WTC11 (cell line): ENCODE measurements at regions not wholly inside any gene's neighbourhood (a gene's known extent, or its start where the extent isn't known, plus 50 kb on each side); places are given as distances from the start of the nearest gene placed in this dataset.

ENCODE experiments used
- ATAC-seq: fragments of 200-7000 bp; cut with Tn5 transposase; 2 replicates; pipeline ENCODE4 v1.10.0; 2021; ENCODE audit warnings: mild to moderate bottlenecking, moderate library complexity
- CTCF ChIA-PET: fragments of 300-600 bp; sonication (Branson Sonifier 250); formaldehyde crosslinking; loops from one replicate; lab custom pipeline; 2021; ENCODE audit warnings: antibody characterized with exemption; lab: Charles Lee
- POLR2A ChIA-PET: fragments of 350-600 bp; sonication (Branson Sonifier 250); formaldehyde crosslinking; loops from one replicate; lab custom pipeline; 2021; ENCODE audit warnings: antibody characterized with exemption; lab: Charles Lee
- DNase-seq: peaks from one replicate; pipeline ENCODE4 v3.0.0; 2021; ENCODE audit warnings: low spot score
- H3K27ac Mint-ChIP-seq: 2 replicates; pipeline ENCODE4 v1.8.0; 2021; ENCODE audit warnings: mixed read lengths
- H3K27me3 Mint-ChIP-seq: 2 replicates; pipeline ENCODE4 v1.8.0; 2021; ENCODE audit warnings: low read depth, mild to moderate bottlenecking, moderate library complexity, mixed read lengths
- H3K36me3 Mint-ChIP-seq: 2 replicates; pipeline ENCODE4 v1.8.0; 2021; ENCODE audit warnings: mixed read lengths
- H3K4me1 Mint-ChIP-seq: 2 replicates; pipeline ENCODE4 v1.8.0; 2022; ENCODE audit warnings: mixed read lengths
- H3K4me3 Mint-ChIP-seq: 2 replicates; pipeline ENCODE4 v1.8.0; 2021; ENCODE audit warnings: mild to moderate bottlenecking, moderate library complexity, mixed read lengths
- H3K9me3 Mint-ChIP-seq: 2 replicates; pipeline ENCODE4 v1.8.0; 2021; ENCODE audit warnings: mixed read lengths
- ESRRA ChIP-seq: sonication (generic); formaldehyde crosslinking; IDR thresholded peaks from 2 replicates; pipeline ENCODE4 v1.8.1; 2022; ENCODE audit warnings: mild to moderate bottlenecking, missing genetic modification reagents, borderline replicate concordance
- FOXK1 ChIP-seq: sonication (generic); formaldehyde crosslinking; IDR thresholded peaks from 2 replicates; pipeline ENCODE4 v1.8.0; 2022; ENCODE audit warnings: mild to moderate bottlenecking, moderate library complexity, missing genetic modification reagents
- GTF2I ChIP-seq: fragments of 250-450 bp; sonication (Bioruptor Pico); conservative IDR thresholded peaks from 2 replicates; pipeline ENCODE4 v1.4.0; 2021; ENCODE audit warnings: mild to moderate bottlenecking
- HMGA2 ChIP-seq: fragments of 250-450 bp; sonication (Bioruptor Pico); IDR thresholded peaks from 2 replicates; pipeline ENCODE4 v1.4.0; 2021; ENCODE audit warnings: mild to moderate bottlenecking, moderate library complexity
- JAZF1 ChIP-seq: fragments of 250-450 bp; sonication (Bioruptor Pico); IDR thresholded peaks from 2 replicates; pipeline ENCODE4 v1.9.0; 2021; ENCODE audit warnings: moderate library complexity, mild to moderate bottlenecking, inconsistent platforms
- NFYB ChIP-seq: sonication (generic); formaldehyde crosslinking; conservative IDR thresholded peaks from 2 replicates; pipeline ENCODE4 v1.8.0; 2022; ENCODE audit warnings: low read depth, missing genetic modification reagents
- OVOL2 ChIP-seq: fragments of 250-450 bp; sonication (Bioruptor Pico); IDR thresholded peaks from 2 replicates; pipeline ENCODE4 v1.9.0; 2021; ENCODE audit warnings: mild to moderate bottlenecking, borderline replicate concordance
- PRDM15 ChIP-seq: sonication (generic); formaldehyde crosslinking; IDR thresholded peaks from 2 replicates; pipeline ENCODE4 v1.8.0; 2022; ENCODE audit warnings: missing genetic modification reagents
- PREB ChIP-seq: sonication (generic); formaldehyde crosslinking; IDR thresholded peaks from 2 replicates; pipeline ENCODE4 v1.8.1; 2022; ENCODE audit warnings: mild to moderate bottlenecking, missing genetic modification reagents, moderate library complexity, borderline replicate concordance
- SMAD3 ChIP-seq: sonication (generic); formaldehyde crosslinking; IDR thresholded peaks from 2 replicates; pipeline ENCODE4 v1.8.0; 2022; ENCODE audit warnings: missing genetic modification reagents, mild to moderate bottlenecking, borderline replicate concordance
- TP53 ChIP-seq: sonication (generic); formaldehyde crosslinking; IDR thresholded peaks from 2 replicates; pipeline ENCODE4 v1.8.1; 2023; ENCODE audit warnings: mild to moderate bottlenecking, missing genetic modification reagents
- ZNF396 ChIP-seq: fragments of 250-450 bp; sonication (Bioruptor Pico); IDR thresholded peaks from 2 replicates; pipeline ENCODE4 v1.8.0; 2021; ENCODE audit warnings: mild to moderate bottlenecking, moderate library complexity, borderline replicate concordance
- TF ChIP-seq, protein P1 (sequence below): fragments of 250-450 bp; sonication (Bioruptor Pico); IDR thresholded peaks from 2 replicates; pipeline ENCODE4 v1.9.0; 2021; ENCODE audit warnings: mild to moderate bottlenecking
- TF ChIP-seq, protein P2 (sequence below): sonication (generic); formaldehyde crosslinking; IDR thresholded peaks from 2 replicates; pipeline ENCODE4 v1.8.1; 2023; ENCODE audit warnings: mild to moderate bottlenecking, missing genetic modification reagents, moderate library complexity
- TF ChIP-seq, protein P3 (sequence below): sonication (generic); formaldehyde crosslinking; conservative IDR thresholded peaks from 2 replicates; pipeline ENCODE4 v1.8.1; 2022; ENCODE audit warnings: mild to moderate bottlenecking, missing genetic modification reagents

DNA sequence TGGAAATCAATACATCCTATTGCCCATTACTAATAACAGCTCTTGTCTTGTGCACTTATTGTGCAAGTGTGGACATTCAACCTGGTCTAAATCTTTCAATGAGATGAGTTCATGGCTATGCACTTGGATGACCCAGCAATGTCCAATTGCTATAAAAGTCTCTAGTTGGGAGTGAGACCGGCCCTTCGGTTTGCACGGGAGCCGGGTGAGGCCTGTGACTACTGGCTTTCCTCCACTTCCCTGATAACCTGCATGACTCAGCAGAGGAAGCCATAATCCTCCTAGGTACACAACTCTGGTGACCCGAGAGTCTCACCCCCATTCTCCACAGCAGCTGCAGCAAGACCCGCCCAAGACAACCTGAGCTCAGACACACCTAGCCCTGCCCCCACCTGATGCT, 135.9 kb upstream of the PAX6 start (continued):
- no peak for TF ChIP-seq PRDM15 (CRISPR knock-in tag)
- no peak for TF ChIP-seq OVOL2 (CRISPR knock-in tag)
- no peak for TF ChIP-seq SMAD3
- TF ChIP-seq, protein P1, sequence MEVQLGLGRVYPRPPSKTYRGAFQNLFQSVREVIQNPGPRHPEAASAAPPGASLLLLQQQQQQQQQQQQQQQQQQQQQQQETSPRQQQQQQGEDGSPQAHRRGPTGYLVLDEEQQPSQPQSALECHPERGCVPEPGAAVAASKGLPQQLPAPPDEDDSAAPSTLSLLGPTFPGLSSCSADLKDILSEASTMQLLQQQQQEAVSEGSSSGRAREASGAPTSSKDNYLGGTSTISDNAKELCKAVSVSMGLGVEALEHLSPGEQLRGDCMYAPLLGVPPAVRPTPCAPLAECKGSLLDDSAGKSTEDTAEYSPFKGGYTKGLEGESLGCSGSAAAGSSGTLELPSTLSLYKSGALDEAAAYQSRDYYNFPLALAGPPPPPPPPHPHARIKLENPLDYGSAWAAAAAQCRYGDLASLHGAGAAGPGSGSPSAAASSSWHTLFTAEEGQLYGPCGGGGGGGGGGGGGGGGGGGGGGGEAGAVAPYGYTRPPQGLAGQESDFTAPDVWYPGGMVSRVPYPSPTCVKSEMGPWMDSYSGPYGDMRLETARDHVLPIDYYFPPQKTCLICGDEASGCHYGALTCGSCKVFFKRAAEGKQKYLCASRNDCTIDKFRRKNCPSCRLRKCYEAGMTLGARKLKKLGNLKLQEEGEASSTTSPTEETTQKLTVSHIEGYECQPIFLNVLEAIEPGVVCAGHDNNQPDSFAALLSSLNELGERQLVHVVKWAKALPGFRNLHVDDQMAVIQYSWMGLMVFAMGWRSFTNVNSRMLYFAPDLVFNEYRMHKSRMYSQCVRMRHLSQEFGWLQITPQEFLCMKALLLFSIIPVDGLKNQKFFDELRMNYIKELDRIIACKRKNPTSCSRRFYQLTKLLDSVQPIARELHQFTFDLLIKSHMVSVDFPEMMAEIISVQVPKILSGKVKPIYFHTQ (CRISPR knock-in tag) = no peak
- TF ChIP-seq NFYB = no peak
- TF ChIP-seq JAZF1 = no peak
- no peak for TF ChIP-seq ZNF396
- TF ChIP-seq, protein P2, sequence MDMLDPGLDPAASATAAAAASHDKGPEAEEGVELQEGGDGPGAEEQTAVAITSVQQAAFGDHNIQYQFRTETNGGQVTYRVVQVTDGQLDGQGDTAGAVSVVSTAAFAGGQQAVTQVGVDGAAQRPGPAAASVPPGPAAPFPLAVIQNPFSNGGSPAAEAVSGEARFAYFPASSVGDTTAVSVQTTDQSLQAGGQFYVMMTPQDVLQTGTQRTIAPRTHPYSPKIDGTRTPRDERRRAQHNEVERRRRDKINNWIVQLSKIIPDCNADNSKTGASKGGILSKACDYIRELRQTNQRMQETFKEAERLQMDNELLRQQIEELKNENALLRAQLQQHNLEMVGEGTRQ (CRISPR knock-in tag) = no peak

- DNase-seq = no peak
- ChIA-PET POLR2A (no interaction called here), CTCF (interaction anchor here (0.5 to 3.7 kb wide), 5 partner anchors 12 to 302 kb away, joined by 3 to 14 read pairs (median 3); no protein-coding TSS in a partner anchor)
- peaks cover 3% of the 10 kb centered on the region; the same call in 1 of the 2 replicates for H3K27me3 Mint-ChIP-seq
- no peaks in the 10 kb centered on the region for H3K36me3 Mint-ChIP-seq
- no peaks in the 10 kb centered on the region for H3K9me3 Mint-ChIP-seq
- no peak overlapping the region for H3K27ac Mint-ChIP-seq
- peak; percentile 94 for ATAC-seq
- H3K4me3 Mint-ChIP-seq = no peak overlapping the region
- TF ChIP-seq GTF2I (CRISPR knock-in tag) = 0 out of 2 replicates have a peak, but pooled peaks have one; percentile 54
- TF ChIP-seq ESRRA (CRISPR knock-in tag) = no peak
- TF ChIP-seq HMGA2 (CRISPR knock-in tag) = no peak
- TF ChIP-seq PREB = no peak
- TF ChIP-seq, protein P3, sequence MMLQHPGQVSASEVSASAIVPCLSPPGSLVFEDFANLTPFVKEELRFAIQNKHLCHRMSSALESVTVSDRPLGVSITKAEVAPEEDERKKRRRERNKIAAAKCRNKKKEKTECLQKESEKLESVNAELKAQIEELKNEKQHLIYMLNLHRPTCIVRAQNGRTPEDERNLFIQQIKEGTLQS = no peak
- peaks cover 12% of the 10 kb centered on the region for H3K4me1 Mint-ChIP-seq
These were observed 132.1 kb upstream of the PAX6 start for GRCh38 chr11:31943056-31943780.

DNA sequence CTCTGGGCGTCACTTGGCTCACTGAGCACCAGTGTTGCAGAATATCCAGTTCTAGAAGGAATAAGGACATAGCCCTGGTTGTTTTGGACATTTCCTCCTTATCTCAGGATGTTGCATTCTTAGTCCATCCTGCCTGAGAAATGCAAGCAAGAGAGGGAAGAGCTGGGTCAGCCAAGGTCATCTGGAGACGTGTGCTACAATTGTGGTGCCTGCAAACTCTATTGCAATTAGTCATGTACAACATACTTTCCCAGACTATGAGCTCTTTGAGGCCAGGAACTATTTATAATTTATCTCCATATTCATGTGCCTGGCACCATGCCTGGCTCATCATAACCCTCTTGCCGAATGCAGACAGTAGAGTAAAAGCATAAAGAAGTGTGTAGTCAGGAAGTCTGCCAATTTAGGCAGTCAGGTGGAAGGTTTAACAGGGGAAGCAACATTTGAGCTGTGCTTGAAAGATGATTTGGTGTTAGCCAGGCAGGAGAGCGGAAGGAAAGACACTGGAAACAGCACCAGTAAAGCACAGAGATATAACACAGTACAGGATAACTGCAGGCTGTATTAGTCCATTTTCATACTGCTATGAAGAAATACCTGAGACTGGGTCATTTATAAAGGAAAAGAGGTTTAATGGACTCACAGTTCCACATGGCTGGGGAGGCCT, 129.4 kb upstream of the PAX6 start:
- CTCF ChIA-PET = interaction anchor here (1.6 to 2.0 kb wide), 2 partner anchors 18 to 52 kb away, joined by 3 to 6 read pairs; no protein-coding TSS in a partner anchor
- Mint-ChIP-seq H3K27ac (no peak overlapping the region), H3K4me1 (peaks cover 16% of the 10 kb centered on the region), H3K9me3 (no peaks in the 10 kb centered on the region), H3K36me3 (no peaks in the 10 kb centered on the region), H3K27me3 (no peaks in the 10 kb centered on the region), H3K4me3 (no peak overlapping the region)
- TF ChIP-seq TP53 (CRISPR knock-in tag) = no peak
- no peak for TF ChIP-seq FOXK1
- DNase-seq (no peak), ATAC-seq (no peak)
- POLR2A ChIA-PET = no interaction called here
